ENCODE measurements at regions not wholly inside any gene's neighbourhood (a gene's known extent, or its start where the extent isn't known, plus 50 kb on each side); places are given as distances from the start of the nearest gene placed in this dataset.

DNA sequence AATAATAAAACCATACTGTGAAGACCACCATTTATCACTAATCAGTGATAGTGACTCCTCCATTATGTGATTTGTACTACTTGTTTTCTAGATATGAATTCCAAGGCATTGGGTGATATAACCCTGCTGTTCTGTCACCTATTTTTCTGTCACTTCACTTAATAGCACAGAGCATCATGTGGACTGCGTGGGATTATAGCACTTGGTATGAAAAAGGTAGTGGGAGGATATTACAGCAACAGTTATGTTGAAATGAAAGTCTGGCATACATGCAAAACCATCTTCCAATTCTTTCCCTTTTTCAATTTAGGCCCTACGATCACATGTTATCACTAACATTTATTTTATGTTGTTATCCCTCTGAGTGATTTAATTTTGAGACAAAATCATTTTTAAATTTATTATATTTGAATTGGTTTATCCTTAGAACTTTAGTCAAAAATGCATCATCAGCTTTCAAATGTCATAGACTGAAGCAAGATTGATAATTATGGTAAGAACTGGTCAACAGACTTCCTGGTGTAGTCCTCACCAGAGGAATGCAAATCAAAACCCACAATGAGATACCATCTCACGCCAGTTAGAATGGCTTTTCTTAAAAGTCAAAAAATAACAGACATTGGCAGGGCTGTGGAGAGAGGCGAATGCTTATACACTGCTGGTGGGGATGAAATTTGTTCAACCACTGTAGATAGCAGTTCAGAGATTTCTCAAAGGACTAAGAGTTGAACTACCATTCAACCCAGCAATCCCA is 242.6 kb downstream of the IKZF2 start:
- ChIA-PET POLR2A (ENCODE audit: low non-redundant PET) (no interaction called here), CTCF (no interaction called here)
- TF ChIP-seq, protein P1, sequence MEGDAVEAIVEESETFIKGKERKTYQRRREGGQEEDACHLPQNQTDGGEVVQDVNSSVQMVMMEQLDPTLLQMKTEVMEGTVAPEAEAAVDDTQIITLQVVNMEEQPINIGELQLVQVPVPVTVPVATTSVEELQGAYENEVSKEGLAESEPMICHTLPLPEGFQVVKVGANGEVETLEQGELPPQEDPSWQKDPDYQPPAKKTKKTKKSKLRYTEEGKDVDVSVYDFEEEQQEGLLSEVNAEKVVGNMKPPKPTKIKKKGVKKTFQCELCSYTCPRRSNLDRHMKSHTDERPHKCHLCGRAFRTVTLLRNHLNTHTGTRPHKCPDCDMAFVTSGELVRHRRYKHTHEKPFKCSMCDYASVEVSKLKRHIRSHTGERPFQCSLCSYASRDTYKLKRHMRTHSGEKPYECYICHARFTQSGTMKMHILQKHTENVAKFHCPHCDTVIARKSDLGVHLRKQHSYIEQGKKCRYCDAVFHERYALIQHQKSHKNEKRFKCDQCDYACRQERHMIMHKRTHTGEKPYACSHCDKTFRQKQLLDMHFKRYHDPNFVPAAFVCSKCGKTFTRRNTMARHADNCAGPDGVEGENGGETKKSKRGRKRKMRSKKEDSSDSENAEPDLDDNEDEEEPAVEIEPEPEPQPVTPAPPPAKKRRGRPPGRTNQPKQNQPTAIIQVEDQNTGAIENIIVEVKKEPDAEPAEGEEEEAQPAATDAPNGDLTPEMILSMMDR (conservative IDR thresholded peaks at IDR 0.05; ENCODE audit: low read depth): no peak
- H3K27ac ChIP-seq: no peak overlapping the region
- DNase-seq (ENCODE audit: low spot score): no peak

GRCh38 chr2:212908031-212908430 is 243.4 kb downstream of the IKZF2 start:
- ChIA-PET POLR2A (ENCODE audit: low non-redundant PET) (no interaction called here), CTCF (no interaction called here)
- DNase-seq (ENCODE audit: low spot score): no peak
- no peak overlapping the region for H3K27ac ChIP-seq
- TF ChIP-seq, protein P1 (conservative IDR thresholded peaks at IDR 0.05; ENCODE audit: low read depth): no peak

- TF ChIP-seq, protein P1 (conservative IDR thresholded peaks at IDR 0.05; ENCODE audit: low read depth): no peak
- ChIA-PET POLR2A (ENCODE audit: low non-redundant PET) (no interaction called here), CTCF (interaction anchor here (0.6 kb wide), 1 partner anchor 24 kb away, joined by 4 read pairs; no protein-coding TSS in a partner anchor)
- H3K27ac ChIP-seq: no peak overlapping the region
- DNase-seq (ENCODE audit: low spot score): peak; percentile 8
These were observed 244.8 kb downstream of the IKZF2 start for GRCh38 chr2:212906620-212907019.

DNA sequence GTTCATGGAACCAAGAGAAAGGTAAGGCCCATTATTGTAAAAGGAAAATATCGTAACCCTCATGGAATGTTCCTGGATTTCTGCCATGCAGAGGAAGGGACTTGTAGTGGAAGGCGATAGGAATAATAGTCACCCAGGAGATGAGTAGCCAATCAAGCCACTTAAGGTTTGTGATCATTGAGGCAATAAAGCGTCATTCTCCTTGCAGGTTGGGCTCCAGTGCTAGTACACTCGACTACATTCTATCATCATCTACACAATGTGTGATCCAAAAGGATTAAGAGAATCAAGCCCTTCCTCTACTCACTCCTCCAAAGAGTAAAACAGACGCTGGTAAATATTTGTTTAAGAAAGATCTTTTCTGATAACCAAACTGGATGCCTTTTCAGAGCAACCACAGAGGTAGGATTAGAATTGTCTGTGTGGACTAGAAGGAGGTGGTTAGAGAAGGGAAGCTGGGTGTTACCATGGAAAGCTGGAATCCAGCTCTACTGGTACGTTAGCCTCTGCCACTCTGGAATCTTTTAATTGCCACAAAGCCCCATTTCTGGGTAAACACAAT is 245.7 kb downstream of the IKZF2 start:
- CTCF ChIA-PET: no interaction called here
- TF ChIP-seq, protein P1 (conservative IDR thresholded peaks at IDR 0.05; ENCODE audit: low read depth): no peak
- peak; percentile 76 for DNase-seq (ENCODE audit: low spot score)
- POLR2A ChIA-PET (ENCODE audit: low non-redundant PET): no interaction called here
- no peak overlapping the region for H3K27ac ChIP-seq

DNA sequence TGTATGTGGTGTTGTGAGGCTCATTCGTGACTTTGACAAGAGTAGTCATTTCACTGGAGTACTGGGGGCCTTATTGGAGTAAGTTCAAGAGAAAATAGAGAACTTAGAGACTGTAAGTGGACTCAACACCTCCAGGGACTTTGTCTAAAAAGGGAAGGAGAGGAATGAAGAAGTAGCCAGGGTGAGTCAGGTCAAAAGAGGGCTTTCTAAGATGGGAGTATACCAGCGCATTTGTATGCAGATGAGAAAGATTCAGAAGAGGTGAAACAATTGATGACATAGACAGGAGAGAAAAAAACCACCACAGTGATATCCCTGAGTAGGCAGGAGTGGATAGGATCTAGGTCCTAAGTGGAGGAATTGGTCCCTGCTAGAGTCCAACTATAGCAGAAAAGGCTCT is 246.8 kb downstream of the IKZF2 start:
- TF ChIP-seq, protein P1 (conservative IDR thresholded peaks at IDR 0.05; ENCODE audit: low read depth): no peak
- DNase-seq (ENCODE audit: low spot score): no peak
- ChIA-PET CTCF (no interaction called here), POLR2A (ENCODE audit: low non-redundant PET) (no interaction called here)
- no peak overlapping the region for H3K27ac ChIP-seq

- H3K27ac ChIP-seq: no peak overlapping the region
- no peak for DNase-seq (ENCODE audit: low spot score)
- TF ChIP-seq, protein P1 (conservative IDR thresholded peaks at IDR 0.05; ENCODE audit: low read depth): no peak
- CTCF ChIA-PET: interaction anchor here (0.7 kb wide), 1 partner anchor 135 kb away, joined by 3 read pairs; no protein-coding TSS in a partner anchor
- POLR2A ChIA-PET (ENCODE audit: low non-redundant PET): no interaction called here
These were observed 248.0 kb downstream of the IKZF2 start for GRCh38 chr2:212903413-212903812.

Measured in RWPE1 (cell line).